ENCODE measurements at regions not wholly inside any gene's neighbourhood (a gene's known extent, or its start where the extent isn't known, plus 50 kb on each side); places are given as distances from the start of the nearest gene placed in this dataset.

- TF ChIP-seq, protein P1, sequence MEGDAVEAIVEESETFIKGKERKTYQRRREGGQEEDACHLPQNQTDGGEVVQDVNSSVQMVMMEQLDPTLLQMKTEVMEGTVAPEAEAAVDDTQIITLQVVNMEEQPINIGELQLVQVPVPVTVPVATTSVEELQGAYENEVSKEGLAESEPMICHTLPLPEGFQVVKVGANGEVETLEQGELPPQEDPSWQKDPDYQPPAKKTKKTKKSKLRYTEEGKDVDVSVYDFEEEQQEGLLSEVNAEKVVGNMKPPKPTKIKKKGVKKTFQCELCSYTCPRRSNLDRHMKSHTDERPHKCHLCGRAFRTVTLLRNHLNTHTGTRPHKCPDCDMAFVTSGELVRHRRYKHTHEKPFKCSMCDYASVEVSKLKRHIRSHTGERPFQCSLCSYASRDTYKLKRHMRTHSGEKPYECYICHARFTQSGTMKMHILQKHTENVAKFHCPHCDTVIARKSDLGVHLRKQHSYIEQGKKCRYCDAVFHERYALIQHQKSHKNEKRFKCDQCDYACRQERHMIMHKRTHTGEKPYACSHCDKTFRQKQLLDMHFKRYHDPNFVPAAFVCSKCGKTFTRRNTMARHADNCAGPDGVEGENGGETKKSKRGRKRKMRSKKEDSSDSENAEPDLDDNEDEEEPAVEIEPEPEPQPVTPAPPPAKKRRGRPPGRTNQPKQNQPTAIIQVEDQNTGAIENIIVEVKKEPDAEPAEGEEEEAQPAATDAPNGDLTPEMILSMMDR (conservative IDR thresholded peaks at IDR 0.05; ENCODE audit: low read length), result no peak
- no peak for TF ChIP-seq EZH2phosphoT487 (IDR thresholded peaks at IDR 0.05; ENCODE audit: borderline replicate concordance, low read depth, low read length)
Observed at GRCh38 chr19:32061315-32061714, 284.1 kb upstream of the ZNF507 start.
